ENCODE measurements at regions not wholly inside any gene's neighbourhood (a gene's known extent, or its start where the extent isn't known, plus 50 kb on each side); places are given as distances from the start of the nearest gene placed in this dataset.

- no peak for TF ChIP-seq CTCF (IDR thresholded peaks at IDR 0.05)
Measured at GRCh38 chrX:113892891-113893290, 691.0 kb upstream of the HTR2C start.

DNA sequence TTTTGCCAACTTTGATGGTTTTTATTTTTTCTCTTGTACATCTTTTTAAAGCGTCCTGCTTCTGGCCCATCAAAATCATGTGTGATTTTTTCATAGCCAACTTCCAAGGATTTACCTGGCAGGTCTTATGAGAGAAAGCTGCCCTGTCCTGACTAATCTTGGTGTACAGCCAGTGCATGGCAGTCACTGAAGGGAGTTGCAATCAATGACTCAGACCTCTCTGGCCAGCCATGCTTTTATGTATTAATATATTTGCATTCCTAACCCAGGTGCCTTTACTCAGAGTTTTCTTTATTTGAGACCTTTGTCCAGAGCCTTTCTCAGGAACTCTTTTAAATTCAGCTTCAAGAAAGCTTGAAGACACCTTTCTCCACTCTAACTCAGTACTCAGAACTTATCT, 691.5 kb upstream of the HTR2C start:
- TF ChIP-seq CTCF (IDR thresholded peaks at IDR 0.05): no peak

GRCh38 chrX:113873056-113873455, 710.8 kb upstream of the HTR2C start:
- TF ChIP-seq CTCF (IDR thresholded peaks at IDR 0.05): no peak

GRCh38 chrX:113868711-113869110, 715.2 kb upstream of the HTR2C start:
- no peak for TF ChIP-seq CTCF (IDR thresholded peaks at IDR 0.05)

DNA sequence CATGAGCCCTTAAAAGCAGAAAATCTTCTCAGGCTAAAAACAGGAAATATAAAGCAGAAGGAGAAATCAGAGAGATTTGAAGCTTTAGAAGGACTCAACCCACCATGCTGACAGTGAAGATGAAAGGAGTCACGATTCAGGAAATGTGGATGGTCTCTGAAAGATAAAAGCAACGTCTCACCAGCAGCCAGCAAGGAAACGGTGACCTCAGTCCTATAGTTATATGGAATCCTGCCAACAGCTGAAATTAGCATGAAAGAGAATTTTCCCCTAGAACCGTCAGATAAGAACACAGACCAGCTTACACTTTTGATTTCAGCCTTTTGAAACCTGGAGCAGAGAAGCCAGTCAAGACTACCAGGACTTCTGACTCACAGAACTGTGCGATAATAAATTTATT, 715.7 kb upstream of the HTR2C start:
- no peak for TF ChIP-seq CTCF (IDR thresholded peaks at IDR 0.05)

DNA sequence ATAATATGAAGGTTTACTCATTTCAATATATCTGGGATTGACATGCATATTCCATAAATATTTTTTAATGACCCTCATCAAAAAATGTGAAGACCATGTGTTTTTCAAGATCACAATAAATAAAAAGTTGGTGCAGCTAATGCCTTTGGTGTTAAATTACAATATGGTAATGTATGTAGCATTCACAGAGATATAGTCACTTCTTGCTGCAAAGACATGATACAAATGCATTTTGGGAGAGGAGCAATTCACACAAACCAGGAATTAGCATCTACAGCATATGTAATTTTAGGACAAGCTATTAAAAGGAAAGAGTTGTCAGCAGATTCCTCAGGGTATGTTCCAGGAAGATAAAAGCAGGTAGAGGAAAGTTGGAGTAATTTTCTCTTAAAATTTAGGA, 734.5 kb upstream of the HTR2C start:
- no peak for TF ChIP-seq CTCF (IDR thresholded peaks at IDR 0.05)

- TF ChIP-seq CTCF (IDR thresholded peaks at IDR 0.05): no peak
Measured at GRCh38 chrX:113833096-113834055, 750.5 kb upstream of the HTR2C start.
